ENCODE measurements at regions not wholly inside any gene's neighbourhood (a gene's known extent, or its start where the extent isn't known, plus 50 kb on each side); places are given as distances from the start of the nearest gene placed in this dataset.
"Not testable (repeated sequence)": the region's sequence is repeated elsewhere in the genome, so short reads cannot be mapped to it uniquely, and the experiment has no call there.

DNA sequence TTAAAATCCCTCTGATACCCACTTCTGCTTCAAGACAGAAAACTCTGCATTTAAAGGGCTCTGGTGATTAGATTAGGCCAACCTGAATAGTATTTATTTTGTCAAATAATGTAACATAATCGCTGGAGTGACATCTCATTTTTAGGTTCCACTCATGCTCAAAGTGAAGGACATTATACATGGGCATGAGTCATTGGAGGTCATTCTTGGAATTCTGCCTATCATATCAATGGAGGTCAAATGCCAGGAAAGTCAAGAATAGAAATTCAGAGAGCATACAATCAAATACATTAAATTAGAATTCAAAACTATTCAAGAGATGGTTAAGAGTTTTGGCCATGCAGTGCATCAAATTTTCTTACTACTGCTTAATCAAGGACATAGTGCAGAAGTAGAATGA is 50.8 kb upstream of the PRSS1 start:
- DNase-seq: no peak

GRCh38 chr7:142697270-142697669 is 52.0 kb upstream of the PRSS1 start:
- no peak for DNase-seq

GRCh38 chr7:142696456-142697179 is 52.7 kb upstream of the PRSS1 start:
- DNase-seq: no peak

DNA sequence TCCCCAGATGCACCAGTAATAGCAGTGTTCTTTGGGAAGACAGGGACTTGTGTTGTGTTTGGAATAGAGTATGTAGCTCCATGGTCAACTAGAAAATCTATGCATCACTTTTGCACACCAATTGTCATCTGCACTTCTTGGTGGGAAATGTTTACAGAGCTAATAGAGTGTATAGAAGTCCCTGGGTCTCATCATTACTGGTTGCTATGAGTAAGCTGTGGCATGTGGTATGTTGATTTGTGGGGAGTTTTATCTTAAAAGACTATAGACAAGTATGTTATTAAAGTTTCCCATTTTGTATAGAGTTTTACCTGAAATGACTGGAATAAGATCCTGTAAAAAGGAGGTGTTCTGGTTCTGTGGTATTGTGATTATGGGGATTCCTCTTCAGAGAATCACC is 55.4 kb upstream of the PRSS1 start:
- no peak for DNase-seq

- no peak for DNase-seq
These were observed 58.6 kb upstream of the PRSS1 start for GRCh38 chr7:142690554-142691182.

DNA sequence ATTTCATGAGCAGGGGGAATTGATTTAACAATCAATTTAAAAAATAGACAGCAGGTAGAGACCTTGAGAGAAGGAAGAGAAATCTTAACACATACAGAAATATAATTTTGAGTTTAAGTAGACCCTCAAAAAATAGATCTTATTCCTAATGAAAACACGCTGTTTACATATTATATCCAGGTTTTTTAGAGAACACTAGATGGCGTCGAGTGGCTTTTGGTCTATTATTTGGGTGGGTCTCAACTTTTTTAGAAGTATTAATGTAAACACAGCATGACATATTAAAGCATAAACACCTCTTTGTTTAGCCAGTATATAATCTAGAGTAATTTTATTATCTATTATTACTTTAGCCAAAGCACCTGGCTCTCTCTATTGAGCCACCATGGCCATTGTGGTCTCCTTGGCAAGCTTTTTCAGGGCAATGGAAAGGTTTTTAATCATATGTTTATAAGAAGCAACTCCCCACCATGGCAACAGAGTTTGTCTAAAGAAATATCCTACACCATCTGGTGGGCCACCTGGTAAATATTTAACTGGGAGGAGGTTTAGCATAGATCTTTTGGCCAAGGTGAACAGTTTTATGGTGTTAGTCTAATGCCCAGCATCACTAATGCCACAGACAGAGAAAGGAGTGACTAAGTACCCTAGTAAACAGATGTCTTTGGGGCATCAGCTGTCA is 59.7 kb upstream of the PRSS1 start:
- no peak for DNase-seq

- DNase-seq: no peak
These were observed 63.3 kb upstream of the PRSS1 start for GRCh38 chr7:142685877-142686508.

- DNase-seq: no peak
These were observed 67.8 kb upstream of the PRSS1 start for GRCh38 chr7:142681314-142682092.

DNA sequence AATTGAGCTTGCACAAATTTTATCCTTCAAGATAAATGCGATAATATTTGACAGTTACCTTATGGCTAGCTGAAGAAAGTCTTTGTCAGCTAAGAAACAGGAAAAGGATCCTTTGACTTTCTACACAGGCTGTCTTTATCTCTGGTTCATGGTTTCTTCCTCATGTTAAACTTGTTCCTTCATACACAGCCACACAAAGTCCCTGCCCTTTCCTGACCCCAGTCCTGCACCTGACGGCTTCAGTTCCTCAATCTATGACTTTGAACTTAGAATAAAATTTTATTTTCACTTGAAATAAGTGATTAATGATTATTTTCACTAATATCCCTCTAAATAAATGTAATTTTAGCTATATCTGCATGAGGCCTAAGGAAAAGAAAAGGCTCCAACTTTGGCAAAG is 77.8 kb upstream of the PRSS1 start:
- DNase-seq: no peak

GRCh38 chr7:142670511-142670910 is 78.8 kb upstream of the PRSS1 start:
- no peak for DNase-seq

DNA sequence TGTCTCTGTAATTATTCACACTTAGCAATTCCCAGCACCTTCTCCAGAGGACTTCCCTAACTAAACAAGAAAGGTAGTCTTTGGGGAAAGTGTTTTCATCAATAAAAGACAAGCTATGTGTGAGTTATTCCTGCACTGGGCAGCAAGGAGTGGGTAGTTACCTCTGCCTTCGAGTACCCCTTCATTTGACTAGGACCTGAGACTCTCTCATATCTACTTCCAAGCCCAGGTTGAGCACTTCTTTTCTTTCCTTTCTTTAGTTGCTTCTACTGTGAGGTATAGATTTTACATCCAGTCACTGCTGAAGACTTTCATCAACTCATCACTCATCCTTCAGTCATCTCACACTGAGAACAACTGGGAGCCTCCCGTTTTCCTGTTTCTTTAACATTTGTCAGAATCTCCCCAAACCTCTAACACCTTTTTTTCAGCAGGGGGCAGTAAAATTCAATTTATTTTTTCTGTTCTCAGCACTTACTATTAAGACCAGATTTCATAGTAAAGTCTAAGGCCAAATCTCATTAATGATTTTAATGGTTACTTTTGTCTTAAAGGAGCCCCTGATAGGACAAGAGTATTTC is 80.1 kb upstream of the PRSS1 start:
- no peak for DNase-seq

DNA sequence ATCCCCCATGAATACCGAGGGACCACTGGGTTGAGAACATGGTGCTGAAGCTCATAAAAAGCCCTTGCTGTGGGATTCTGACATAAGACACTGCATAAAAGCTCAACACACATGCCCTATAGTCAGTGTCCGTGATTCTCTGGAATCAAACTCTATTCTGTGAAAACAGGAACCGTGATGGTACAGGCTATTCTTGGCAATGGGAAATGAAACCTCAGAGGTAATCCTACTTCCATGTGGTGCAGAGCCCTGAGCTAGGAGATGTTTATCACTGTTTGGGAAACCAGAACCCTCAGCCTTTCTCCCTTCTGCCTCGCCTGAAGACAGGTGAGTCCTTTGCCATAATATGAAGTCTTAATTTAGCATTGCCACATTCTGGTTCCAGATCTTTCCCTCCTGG is 80.8 kb upstream of the PRSS1 start:
- DNase-seq: no peak

GRCh38 chr7:142657376-142657775 is 91.9 kb upstream of the PRSS1 start:
- no peak for DNase-seq

DNA sequence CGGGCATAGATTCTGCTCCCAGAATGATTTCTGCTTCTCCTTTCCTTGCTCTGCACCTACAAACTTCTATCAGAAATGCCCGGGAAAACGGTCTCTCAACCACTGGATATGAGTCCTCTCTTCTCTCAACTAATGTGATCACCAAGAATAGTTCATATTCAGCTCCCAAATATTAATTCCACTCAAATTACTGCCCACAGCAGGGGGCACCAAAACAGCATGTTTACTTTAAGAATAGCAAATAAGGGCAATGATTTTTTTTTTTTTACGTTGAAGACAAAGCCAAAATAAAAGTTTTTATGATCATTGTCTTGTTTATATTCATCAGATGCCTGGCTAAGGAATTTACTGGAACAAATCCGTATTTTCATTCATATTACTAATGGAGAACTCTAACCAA is 94.9 kb upstream of the PRSS1 start:
- no peak for DNase-seq

DNA sequence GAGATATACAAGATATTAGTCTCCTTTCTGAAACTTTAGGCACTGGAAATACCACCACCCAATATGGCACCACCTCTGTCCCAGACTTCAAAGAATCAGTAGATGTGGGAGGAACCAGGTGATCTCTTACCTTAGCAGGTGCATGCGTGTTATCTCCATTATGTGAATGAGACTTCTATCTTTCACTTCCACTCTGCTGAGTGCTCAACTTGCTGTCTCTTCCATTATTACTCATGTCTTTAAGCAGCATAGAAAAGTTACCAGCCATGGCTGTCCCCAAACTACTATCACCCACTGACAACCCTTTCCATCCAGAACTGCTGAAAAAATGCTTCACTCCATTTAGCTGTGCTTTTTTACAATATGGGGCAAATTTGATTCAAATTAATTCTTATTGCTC is 101.5 kb upstream of the PRSS1 start:
- no peak for DNase-seq

DNA sequence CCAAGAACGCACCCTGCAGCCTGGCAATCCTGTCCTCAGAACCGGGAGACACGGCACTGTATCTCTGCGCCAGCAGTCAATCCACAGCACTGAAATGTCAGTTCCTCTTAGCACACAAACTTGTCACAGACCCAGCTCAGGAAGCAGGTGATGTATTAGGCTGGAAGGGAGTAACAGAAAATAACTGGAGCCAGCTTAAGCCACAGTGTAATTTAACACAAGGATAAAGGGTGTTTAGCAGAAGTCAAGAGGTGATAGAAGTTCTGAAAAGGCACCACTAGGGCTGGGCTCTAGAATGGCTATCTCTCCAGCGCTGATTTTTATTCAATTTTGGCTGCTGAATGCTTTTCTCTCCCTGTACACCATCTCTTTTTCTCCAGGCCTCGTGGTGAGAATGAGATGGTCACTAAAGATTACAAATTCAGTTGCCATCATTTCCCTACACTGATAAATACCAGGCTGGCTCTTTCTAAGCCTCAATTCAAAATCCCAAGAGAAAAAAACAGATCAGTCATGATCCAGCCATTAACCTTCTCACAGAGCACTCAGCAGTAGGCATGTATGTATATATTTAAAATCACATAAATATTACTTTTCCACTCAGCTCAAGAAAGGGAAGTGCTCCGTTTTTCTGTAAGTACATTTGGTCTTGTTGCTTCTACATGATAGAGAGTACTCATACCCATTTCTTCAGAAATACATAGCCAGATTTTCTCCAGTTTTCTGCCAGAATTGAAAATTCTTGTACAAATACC is 102.7 kb upstream of the PRSS1 start:
- DNase-seq: no peak

DNA sequence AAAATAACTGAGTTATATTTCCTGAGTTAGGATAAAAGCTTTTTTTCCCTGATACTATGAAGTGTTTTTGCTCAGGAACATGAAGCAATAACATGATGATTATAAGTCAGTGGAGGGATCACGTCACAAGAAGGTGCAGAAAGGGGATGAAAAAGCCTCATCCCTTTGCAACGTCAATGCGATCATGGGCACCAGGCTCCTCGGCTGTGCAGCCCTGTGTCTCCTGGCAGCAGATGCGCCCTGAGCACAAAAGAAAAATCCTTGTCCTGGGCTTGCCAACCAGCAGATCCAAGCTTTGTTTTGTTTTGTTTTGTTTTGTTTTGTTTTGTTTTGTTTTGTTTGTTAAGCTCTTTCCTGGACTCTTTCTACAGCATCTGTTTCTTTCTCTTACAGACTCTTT is 103.5 kb upstream of the PRSS1 start:
- DNase-seq: no peak

DNA sequence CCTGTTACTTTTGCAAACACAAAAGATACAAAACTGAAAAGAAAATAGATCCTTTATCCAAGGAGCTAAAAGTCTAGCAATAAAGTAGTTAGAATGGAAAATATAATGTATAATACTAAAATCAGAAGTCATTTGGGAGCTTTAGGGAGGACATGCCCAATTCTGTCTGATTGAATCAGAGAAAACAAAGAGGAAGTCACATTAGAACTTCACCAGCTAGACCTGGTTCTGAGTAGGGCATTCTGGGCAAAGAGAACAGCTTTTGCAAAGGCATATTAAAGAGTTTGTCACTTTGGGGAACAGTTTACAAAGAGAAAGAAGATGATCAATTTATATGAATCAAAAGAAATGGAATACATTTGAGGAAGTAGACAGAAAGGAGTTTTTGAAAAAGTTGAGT is 107.0 kb upstream of the PRSS1 start:
- no peak for DNase-seq

DNA sequence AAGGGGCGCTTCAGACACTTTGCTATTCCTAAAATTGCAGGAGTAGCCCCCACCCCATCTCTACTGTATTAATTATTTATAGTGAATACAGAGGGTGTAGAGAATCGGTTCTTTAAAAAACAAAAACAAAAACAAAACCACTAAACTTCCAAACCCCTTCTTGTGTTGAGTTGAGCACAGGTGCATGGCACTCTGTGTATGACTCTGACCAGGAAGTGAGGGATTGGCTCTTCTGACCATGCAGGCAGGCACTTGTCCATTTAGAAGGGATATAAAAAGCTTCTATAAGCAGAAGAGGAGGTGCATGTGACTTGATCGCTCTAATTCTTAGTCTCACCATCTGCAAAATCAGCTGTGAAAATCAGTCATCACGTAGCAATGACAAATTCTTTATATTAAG is 108.0 kb upstream of the PRSS1 start:
- DNase-seq: not testable (repeated sequence)

- no peak for DNase-seq
These were observed 110.7 kb upstream of the PRSS1 start for GRCh38 chr7:142638581-142638980.

DNA sequence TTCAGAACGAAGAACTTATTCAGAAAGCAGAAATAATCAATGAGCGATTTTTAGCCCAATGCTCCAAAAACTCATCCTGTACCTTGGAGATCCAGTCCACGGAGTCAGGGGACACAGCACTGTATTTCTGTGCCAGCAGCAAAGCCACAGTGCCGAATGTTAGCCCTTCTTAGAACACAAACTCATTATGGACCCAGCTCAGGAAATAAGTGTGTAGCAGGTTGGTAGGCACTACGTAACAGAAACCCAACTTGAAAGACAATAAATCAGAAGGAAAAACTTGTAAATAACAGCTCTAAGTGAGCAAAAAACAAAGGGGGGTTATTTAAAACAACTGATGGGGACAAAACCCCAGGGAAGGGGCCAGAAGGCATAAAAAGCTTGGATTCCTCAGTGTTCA is 112.0 kb upstream of the PRSS1 start:
- no peak for DNase-seq

DNA sequence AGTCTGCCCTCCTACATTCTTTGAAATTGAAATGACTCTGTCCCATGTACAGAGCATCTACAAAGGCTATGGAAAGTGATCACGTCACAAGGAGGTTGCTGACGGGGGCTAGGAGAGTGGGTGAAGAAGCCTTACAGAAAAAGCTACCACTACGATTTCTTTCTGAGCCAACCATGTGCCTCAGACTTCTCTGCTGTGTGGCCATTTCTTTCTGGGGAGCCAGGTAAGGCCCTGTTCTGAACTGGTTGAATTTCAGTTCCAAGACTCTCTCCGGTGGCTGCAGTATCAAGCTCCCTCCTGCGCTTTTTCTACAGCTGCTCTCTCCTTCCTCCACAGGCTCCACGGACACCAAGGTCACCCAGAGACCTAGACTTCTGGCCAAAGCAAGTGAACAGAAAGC is 112.5 kb upstream of the PRSS1 start:
- no peak for DNase-seq
